ENCODE measurements at regions not wholly inside any gene's neighbourhood (a gene's known extent, or its start where the extent isn't known, plus 50 kb on each side); places are given as distances from the start of the nearest gene placed in this dataset.

DNA sequence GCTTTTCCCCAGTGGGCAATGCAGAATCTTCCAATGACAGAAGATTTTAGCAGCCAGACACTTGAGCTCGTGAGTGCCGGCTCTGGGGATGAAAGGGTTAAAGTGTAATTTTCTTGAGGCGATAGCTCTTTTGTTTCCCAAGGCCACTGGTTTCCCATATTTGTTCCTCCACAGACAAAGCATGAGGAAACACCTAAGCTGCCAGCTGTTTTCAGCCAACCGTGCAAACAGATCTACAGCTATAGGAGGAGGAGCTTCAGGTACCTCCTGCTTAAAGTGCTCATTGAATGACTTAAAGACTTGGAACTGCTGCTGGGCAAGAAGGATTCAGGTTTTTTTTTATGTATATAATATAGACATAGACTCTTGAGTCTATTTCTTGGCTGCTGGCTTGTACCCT is 1311.5 kb downstream of the TMEM121 start:
- no peak for ATAC-seq
- TF ChIP-seq ZC3H10 (CRISPR knock-in tag; IDR thresholded peaks at IDR 0.05) (no peak), PPARA (CRISPR knock-in tag; IDR thresholded peaks at IDR 0.05; ENCODE audit: borderline replicate concordance) (no peak), RARB (CRISPR knock-in tag; IDR thresholded peaks at IDR 0.05) (no peak)

DNA sequence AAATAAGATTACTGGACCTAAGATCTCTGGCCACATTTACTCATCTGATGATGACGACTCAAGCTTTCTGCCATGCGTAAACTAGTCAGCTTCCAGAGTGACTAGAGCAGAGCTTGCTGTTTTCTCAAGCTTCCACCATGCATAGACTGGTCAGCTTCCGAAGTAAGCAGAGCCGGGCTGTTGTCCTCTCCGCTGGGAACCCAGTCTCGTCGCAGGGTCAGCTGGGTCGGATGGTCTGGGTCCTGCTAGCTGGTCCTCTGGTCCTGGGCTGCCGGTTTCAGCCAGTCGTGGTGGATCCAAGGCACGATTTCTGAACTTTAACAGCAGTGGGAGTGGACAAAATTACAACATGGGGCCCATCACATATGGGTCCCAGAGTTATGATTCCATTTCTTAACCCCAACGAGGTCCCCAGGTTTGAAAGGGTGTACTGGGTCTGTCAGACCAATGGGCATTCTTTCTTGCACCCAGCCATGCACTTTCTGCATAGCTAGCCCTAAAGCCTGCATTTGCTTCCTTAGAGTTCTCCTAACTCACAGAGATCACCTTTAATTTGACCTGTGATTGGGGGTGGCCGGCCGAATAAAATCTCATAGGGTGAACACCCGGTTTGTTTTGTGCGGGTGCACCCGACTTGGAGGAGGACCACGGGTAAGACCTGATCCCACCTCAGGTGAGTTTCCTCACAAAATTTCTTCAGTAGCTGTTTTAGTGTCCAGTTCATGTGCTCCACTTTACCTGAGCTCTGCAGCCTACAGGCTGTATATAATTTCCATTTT is 1312.8 kb downstream of the TMEM121 start:
- TF ChIP-seq ARNTL (CRISPR knock-in tag; IDR thresholded peaks at IDR 0.05; ENCODE audit: borderline replicate concordance, low read depth) = no peak
- no peak for TF ChIP-seq CSDC2 (CRISPR knock-in tag; IDR thresholded peaks at IDR 0.05)
- no peak for TF ChIP-seq SNAI2 (CRISPR knock-in tag; IDR thresholded peaks at IDR 0.05)
- TF ChIP-seq ZC3H10 (CRISPR knock-in tag; IDR thresholded peaks at IDR 0.05) = no peak
- no peak for TF ChIP-seq CREB5 (CRISPR knock-in tag; IDR thresholded peaks at IDR 0.05; ENCODE audit: low read depth)
- TF ChIP-seq, protein P1, sequence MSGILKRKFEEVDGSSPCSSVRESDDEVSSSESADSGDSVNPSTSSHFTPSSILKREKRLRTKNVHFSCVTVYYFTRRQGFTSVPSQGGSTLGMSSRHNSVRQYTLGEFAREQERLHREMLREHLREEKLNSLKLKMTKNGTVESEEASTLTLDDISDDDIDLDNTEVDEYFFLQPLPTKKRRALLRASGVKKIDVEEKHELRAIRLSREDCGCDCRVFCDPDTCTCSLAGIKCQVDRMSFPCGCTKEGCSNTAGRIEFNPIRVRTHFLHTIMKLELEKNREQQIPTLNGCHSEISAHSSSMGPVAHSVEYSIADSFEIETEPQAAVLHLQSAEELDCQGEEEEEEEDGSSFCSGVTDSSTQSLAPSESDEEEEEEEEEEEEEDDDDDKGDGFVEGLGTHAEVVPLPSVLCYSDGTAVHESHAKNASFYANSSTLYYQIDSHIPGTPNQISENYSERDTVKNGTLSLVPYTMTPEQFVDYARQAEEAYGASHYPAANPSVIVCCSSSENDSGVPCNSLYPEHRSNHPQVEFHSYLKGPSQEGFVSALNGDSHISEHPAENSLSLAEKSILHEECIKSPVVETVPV (CRISPR knock-in tag; IDR thresholded peaks at IDR 0.05) = no peak
- no peak for ATAC-seq

DNA sequence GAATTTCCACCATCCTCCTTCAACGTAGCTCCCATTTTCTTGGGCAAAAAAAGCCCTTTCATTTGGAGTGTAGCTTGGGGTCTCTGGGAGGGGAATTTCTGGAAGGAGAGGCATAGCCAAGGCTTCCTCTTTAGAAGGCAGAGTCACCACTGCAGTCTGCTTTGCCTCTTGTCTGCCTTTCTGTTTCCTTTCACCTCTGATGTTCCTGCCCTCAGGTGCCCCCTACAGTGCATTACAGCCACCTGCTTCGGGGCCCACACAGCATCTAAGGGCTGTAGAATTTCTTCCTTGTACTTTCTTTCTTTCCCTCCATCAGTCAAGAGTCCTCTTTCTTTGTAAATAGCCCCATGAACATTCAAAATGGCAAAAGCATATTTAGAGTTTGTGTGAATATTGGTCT is 1313.9 kb downstream of the TMEM121 start:
- ATAC-seq = no peak
- TF ChIP-seq SNAI2 (CRISPR knock-in tag; IDR thresholded peaks at IDR 0.05) = no peak

- ATAC-seq = no peak
- TF ChIP-seq PPARA (CRISPR knock-in tag; IDR thresholded peaks at IDR 0.05; ENCODE audit: borderline replicate concordance) (no peak), ZC3H10 (CRISPR knock-in tag; IDR thresholded peaks at IDR 0.05) (no peak), RARB (CRISPR knock-in tag; IDR thresholded peaks at IDR 0.05) (no peak), ZFP3 (CRISPR knock-in tag; IDR thresholded peaks at IDR 0.05) (no peak), ZNF565 (CRISPR knock-in tag; conservative IDR thresholded peaks at IDR 0.05; ENCODE audit: low read depth) (no peak), OSR1 (CRISPR knock-in tag; IDR thresholded peaks at IDR 0.05) (no peak), CREB5 (CRISPR knock-in tag; IDR thresholded peaks at IDR 0.05; ENCODE audit: low read depth) (no peak), ISL1 (CRISPR knock-in tag; IDR thresholded peaks at IDR 0.05) (no peak), ZNF70 (CRISPR knock-in tag; IDR thresholded peaks at IDR 0.05) (no peak), SNAI2 (CRISPR knock-in tag; IDR thresholded peaks at IDR 0.05) (no peak), CSDC2 (CRISPR knock-in tag; IDR thresholded peaks at IDR 0.05) (no peak)
- TF ChIP-seq, protein P1 (CRISPR knock-in tag; IDR thresholded peaks at IDR 0.05) = no peak
These were observed 1314.6 kb downstream of the TMEM121 start for GRCh38 chr14:106840991-106841390.

DNA sequence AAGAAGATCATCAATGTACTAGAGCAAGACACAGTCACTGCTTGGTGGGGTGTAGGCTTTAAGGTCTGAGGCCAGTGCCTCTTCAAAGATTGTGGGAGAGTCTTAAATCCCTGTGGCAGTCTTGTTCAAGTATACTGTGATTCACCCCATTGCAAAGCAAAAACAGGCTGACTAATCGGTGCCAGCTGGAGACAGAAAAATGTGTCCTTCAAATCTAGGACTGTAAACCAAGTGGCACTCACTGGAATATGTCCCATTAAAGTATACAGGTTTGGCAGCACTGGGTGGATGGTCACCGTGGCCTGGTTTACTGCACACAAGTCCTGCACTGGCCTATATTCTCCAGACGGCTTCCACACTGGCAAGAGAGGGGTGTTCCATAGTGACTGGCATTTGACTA is 1315.3 kb downstream of the TMEM121 start:
- TF ChIP-seq PPARA (CRISPR knock-in tag; IDR thresholded peaks at IDR 0.05; ENCODE audit: borderline replicate concordance) (no peak), ZFP30 (CRISPR knock-in tag; IDR thresholded peaks at IDR 0.05) (no peak), ZC3H10 (CRISPR knock-in tag; IDR thresholded peaks at IDR 0.05) (no peak), ZNF8 (CRISPR knock-in tag; IDR thresholded peaks at IDR 0.05) (no peak), ESRRG (CRISPR knock-in tag; IDR thresholded peaks at IDR 0.05) (no peak), OSR1 (CRISPR knock-in tag; IDR thresholded peaks at IDR 0.05) (no peak), CSDC2 (CRISPR knock-in tag; IDR thresholded peaks at IDR 0.05) (no peak), ZNF565 (CRISPR knock-in tag; conservative IDR thresholded peaks at IDR 0.05; ENCODE audit: low read depth) (no peak), ZNF70 (CRISPR knock-in tag; IDR thresholded peaks at IDR 0.05) (no peak), RARB (CRISPR knock-in tag; IDR thresholded peaks at IDR 0.05) (no peak), TOX (CRISPR knock-in tag; IDR thresholded peaks at IDR 0.05; ENCODE audit: borderline replicate concordance) (no peak)
- TF ChIP-seq, protein P2, sequence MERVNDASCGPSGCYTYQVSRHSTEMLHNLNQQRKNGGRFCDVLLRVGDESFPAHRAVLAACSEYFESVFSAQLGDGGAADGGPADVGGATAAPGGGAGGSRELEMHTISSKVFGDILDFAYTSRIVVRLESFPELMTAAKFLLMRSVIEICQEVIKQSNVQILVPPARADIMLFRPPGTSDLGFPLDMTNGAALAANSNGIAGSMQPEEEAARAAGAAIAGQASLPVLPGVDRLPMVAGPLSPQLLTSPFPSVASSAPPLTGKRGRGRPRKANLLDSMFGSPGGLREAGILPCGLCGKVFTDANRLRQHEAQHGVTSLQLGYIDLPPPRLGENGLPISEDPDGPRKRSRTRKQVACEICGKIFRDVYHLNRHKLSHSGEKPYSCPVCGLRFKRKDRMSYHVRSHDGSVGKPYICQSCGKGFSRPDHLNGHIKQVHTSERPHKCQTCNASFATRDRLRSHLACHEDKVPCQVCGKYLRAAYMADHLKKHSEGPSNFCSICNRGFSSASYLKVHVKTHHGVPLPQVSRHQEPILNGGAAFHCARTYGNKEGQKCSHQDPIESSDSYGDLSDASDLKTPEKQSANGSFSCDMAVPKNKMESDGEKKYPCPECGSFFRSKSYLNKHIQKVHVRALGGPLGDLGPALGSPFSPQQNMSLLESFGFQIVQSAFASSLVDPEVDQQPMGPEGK (CRISPR knock-in tag; IDR thresholded peaks at IDR 0.05; ENCODE audit: borderline replicate concordance) = no peak
- no peak for ATAC-seq
